ENCODE measurements at regions not wholly inside any gene's neighbourhood (a gene's known extent, or its start where the extent isn't known, plus 50 kb on each side); places are given as distances from the start of the nearest gene placed in this dataset.

GRCh38 chr3:5466717-5467116 is 279.2 kb downstream of the EDEM1 start:
- Histone ChIP-seq H3K27me3 (ENCODE audit: low read depth) (no peaks in the 10 kb centered on the region), H3K27ac (no peak overlapping the region), H3K36me3 (no peaks in the 10 kb centered on the region), H3K4me3 (no peak overlapping the region), H3K9me3 (no peaks in the 10 kb centered on the region), H3K4me1 (no peaks in the 10 kb centered on the region)
- no peak for TF ChIP-seq CTCF (IDR thresholded peaks at IDR 0.05)
- intact Hi-C loops (cut with DNase I) = no loop called here
- no peak for DNase-seq
- ATAC-seq = no peak

GRCh38 chr3:5473471-5473870 is 286.0 kb downstream of the EDEM1 start:
- DNase-seq (no peak), ATAC-seq (no peak)
- Histone ChIP-seq H3K4me3 (no peak overlapping the region), H3K9me3 (no peaks in the 10 kb centered on the region), H3K36me3 (no peaks in the 10 kb centered on the region), H3K27me3 (ENCODE audit: low read depth) (no peaks in the 10 kb centered on the region), H3K27ac (no peak overlapping the region), H3K4me1 (no peaks in the 10 kb centered on the region)
- intact Hi-C loops (cut with DNase I) = no loop called here
- no peak for TF ChIP-seq CTCF (IDR thresholded peaks at IDR 0.05)

- no peaks in the 10 kb centered on the region for H3K27me3 ChIP-seq (ENCODE audit: low read depth)
Measured at GRCh38 chr3:5476403-5476802, 288.9 kb downstream of the EDEM1 start.

GRCh38 chr3:5479229-5479799 is 291.8 kb downstream of the EDEM1 start:
- Histone ChIP-seq H3K36me3 (no peaks in the 10 kb centered on the region), H3K4me1 (no peaks in the 10 kb centered on the region), H3K27ac (no peak overlapping the region), H3K27me3 (ENCODE audit: low read depth) (no peaks in the 10 kb centered on the region), H3K9me3 (no peaks in the 10 kb centered on the region), H3K4me3 (no peak overlapping the region)
- intact Hi-C loops (cut with DNase I) = no loop called here
- TF ChIP-seq CTCF (IDR thresholded peaks at IDR 0.05) = no peak
- no peak for ATAC-seq
- no peak for DNase-seq

More at GRCh38 chr3:5476403-5476802, 288.9 kb downstream of the EDEM1 start:
- no peak overlapping the region for H3K27ac ChIP-seq
- no peak for DNase-seq
- no peak for TF ChIP-seq CTCF (IDR thresholded peaks at IDR 0.05)
- no peak overlapping the region for H3K4me3 ChIP-seq
- no peak for ATAC-seq
- no peaks in the 10 kb centered on the region for H3K9me3 ChIP-seq
- H3K4me1 ChIP-seq = no peaks in the 10 kb centered on the region
- intact Hi-C loops (cut with DNase I) = no loop called here
- H3K36me3 ChIP-seq = no peaks in the 10 kb centered on the region

GRCh38 chr3:5480190-5480589 is 292.7 kb downstream of the EDEM1 start:
- Histone ChIP-seq H3K4me1 (no peaks in the 10 kb centered on the region), H3K27ac (no peak overlapping the region), H3K36me3 (no peaks in the 10 kb centered on the region), H3K4me3 (no peak overlapping the region), H3K9me3 (no peaks in the 10 kb centered on the region), H3K27me3 (ENCODE audit: low read depth) (no peaks in the 10 kb centered on the region)
- TF ChIP-seq CTCF (IDR thresholded peaks at IDR 0.05) = no peak
- intact Hi-C loops (cut with DNase I) = no loop called here
- DNase-seq (no peak), ATAC-seq (no peak)

GRCh38 chr3:5485427-5485826 is 297.9 kb downstream of the EDEM1 start:
- intact Hi-C loops (cut with DNase I) = no loop called here
- no peak for TF ChIP-seq CTCF (IDR thresholded peaks at IDR 0.05)
- Histone ChIP-seq H3K4me3 (no peak overlapping the region), H3K9me3 (no peaks in the 10 kb centered on the region), H3K27ac (no peak overlapping the region), H3K27me3 (ENCODE audit: low read depth) (no peaks in the 10 kb centered on the region), H3K36me3 (no peaks in the 10 kb centered on the region), H3K4me1 (no peaks in the 10 kb centered on the region)
- no peak for ATAC-seq
- DNase-seq = no peak
